EH (cell line): ENCODE measurements at regions not wholly inside any gene's neighbourhood (a gene's known extent, or its start where the extent isn't known, plus 50 kb on each side); places are given as distances from the start of the nearest gene placed in this dataset.

Source experiments
- DNase-seq: peaks from one replicate; pipeline ENCODE4 v3.0.0-alpha.2; 2015; ENCODE audit warnings: low read depth

DNA sequence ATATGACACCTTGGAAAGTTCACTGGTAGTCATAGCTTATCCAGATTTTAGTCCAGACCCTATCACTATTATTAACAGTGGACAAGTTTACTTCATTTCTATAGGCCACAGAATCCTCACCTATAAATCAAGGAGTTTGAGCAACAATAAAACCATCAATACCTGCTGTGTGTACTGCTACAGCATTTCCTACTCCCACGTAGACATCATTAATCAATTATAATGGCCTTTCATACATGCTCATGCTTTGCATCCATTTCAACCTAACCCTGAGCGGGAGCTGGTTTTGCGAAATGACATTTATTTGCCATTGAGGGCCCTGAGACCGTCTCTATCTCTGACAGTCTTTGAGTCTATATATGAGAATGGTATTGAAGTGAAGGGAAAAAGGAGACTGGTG lies 312.3 kb downstream of the FAT3 start:
- no peak for DNase-seq

DNA sequence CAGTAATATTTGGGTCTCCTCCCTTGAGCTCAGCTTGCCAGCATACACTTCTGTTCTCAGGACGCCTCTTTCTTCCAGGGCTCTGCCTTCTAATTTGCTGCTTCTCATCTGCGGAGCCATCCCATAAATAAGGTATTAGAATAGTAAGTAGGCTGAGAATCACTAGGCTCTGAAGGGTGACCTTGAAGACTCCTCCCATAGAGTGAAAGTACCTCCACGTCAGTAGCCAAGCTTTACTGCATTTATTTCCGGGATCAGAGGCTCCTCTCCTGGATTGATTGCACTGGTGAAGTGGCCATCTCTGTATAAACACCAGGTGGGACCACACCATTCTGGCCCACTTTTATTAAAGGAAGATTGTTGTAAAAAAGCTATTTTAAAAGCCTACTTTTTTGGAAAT lies 315.5 kb downstream of the FAT3 start:
- DNase-seq = no peak

DNA sequence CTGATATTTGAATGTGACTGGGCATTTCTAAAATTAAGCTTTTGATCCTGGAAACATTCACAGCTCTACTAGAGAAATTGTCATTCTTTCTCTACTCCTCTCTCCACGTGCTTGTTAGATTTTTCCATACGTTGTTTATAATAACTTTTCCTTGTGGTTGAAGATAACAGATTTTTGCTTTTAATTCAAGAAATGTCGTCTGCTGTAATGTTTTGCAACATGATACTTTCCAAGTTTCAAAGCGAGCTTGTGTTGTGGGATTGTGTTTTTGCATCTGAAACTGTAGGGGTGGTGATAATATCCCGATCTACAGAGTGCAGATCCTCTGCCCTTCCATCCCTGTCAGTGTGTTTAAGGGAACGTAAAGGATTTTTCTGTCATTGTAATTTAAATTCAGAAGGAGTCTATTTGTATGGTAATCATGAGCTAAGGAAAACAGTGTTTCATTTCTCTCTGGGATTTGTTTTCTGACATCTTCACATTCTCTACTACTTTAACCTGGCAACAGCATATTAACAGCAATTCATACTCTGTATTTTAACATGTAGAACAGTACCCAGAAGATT lies 321.4 kb downstream of the FAT3 start:
- no peak for DNase-seq

DNA sequence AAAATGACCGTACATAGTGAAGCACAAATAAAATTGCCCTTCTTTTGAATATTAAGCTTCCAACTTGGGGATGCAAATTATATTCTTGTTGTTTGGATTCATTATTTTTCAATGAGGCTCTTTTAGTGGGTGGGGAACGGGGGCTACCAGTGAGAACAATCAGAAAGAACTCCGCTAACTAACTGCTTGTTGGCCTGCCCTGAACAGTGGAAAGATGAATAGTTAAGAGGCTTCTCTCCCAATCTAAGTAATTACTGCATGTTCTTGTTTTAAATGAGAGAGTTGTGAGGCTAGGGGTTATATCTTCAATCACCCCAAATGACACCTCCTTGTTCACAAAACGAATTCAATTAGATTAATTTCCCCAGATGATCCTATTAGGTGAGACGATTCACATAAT lies 322.0 kb downstream of the FAT3 start:
- no peak for DNase-seq

DNA sequence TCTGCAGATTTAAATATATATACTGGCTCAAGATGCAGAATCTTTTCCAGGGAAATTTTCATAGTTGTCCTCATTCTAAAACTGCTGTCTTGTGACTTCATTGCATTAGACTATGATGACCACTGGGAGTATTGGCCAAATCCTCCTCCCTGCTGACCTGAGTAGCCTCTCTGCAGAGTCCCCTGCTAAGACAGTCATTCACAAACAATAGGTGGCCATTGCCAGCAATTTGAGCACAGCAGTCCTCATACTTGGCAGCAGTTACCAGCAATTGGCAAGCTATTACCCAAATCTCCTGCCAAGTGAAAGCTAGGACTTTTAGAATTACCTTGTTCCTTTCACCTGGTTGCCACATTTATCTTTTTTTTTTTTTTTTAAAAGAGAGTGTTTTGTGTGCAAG lies 325.8 kb downstream of the FAT3 start:
- no peak for DNase-seq

DNA sequence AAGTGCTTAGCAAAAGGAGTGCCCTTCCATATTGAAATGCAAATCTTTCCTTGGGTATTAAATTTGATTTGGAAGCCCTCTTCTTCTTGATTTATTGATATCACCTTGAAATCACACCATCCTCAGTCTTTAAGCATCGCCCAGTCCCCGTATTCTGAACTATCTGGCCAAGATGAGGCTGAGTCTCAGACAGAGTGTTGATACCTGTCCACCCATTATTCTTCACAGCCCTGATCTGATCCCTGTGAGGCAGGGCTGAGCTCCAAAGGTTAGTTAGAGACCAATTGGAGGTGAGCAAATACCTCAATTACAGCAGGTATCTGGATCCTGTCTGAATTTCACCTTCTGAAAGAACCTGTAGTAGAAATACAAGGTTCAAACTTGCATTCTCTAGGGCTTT lies 326.3 kb downstream of the FAT3 start:
- DNase-seq = no peak

DNA sequence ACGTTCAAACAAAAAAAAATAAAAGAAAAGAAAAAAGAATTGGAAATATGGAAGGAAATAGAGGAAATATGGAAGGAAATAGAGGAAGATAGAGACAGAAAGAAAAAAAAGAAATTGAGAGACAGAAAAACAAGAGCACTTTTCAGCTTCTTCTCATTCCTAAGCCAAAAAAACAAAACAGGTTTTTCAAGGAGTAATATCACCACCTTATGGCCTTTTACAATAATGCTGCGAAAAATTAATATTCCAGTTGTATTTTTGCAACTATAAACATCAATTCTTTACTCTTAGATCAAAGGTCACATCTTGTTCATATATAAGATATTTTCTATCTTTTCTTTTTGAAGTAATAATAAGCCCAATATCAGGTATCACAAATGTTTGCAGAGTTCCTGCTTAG lies 328.3 kb downstream of the FAT3 start:
- peak; percentile 26 for DNase-seq

DNA sequence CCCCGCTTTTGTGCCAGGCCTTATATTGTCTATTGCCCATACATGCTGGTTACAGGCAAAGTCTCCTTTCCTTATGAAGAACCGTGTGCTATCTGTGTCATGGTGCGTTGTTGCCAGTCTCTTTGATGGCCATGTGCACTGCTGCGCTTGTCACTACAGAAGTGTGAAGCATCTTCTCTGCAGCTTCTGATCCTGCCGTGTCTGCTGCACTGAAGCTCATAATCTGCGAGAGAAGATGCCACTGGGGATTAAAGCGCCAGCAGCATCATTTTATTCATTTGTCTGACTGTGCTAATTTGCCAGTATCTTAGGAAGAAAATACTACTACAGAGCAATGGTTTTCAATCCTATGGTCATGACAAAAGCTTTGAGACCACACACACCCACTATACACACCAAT lies 330.1 kb downstream of the FAT3 start:
- DNase-seq = no peak

DNA sequence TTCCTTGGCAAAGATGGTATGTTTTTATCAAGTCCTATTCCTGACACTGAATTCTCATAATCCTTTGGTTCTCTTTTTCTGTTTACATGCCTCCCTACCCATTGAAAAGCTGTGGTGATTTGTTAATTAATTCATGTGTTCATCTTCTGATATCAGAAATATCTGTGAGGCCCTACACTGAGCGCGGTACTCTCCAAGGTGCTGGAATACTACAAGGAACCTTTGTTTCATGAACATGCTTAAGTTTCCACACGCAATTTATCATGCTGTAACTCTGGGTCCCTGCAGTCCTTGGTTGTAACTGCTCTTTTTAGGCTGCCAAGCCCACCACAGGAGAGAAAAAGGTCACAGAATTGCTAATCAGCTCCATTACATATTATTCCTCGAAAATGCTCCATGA lies 331.8 kb downstream of the FAT3 start:
- peak; percentile 43 for DNase-seq

DNA sequence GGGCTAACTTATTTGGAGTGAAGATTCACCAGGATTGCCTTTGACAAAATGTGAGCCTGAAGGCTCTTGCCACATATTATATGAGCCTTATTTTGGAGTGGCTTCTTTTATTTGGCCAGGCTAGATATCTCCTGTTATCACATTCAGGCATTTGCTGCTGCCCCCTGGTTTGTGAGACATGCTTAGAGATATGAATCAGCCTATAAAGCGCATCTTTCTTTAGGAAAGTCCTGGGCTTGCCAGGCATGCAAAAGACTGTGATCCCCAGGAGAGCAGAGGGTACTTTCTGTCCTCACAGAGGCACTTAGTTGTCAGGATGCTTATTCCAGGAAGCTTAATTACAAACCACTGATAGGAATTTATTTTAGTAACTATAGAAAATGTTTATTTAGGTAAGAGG lies 333.3 kb downstream of the FAT3 start:
- peak; percentile 38 for DNase-seq

DNA sequence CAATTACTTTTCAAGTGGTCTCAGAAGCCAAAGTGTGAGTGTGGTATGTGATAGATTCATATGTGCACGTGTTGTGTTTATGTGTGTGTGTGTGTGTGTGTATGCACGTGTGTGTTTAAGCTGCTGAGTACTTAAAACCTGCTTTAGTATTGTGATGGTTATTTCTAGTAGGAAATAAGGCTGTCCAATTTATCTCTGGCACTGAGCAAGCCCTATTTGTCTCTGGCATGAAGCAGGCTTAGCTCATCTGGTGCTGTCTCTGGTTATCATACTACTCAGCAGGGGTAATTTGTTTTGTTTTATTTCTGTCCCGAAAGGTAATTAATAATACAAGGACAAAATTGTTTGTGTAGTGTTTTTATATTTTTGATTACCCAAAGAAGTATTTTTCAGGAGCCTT lies 333.7 kb downstream of the FAT3 start:
- DNase-seq = no peak

DNA sequence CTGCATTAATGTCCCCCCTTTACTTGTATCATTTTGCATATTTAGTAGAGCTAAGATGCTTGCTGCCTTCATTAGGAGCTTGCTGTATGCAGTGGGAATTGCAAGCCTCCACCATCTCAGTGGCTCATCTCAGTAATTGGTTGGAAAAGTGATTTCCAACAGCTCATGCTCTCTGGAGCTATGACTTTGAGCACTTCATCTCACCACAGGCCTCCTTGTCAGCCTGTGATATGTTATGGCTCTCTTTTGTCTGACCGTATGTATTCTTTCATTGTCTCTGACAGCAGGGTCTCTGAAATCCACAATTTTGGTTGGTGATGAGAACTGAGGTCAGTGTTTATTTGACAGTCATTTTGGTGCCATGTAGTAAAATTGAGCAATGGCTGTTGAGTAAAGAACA lies 345.1 kb downstream of the FAT3 start:
- DNase-seq = no peak

DNA sequence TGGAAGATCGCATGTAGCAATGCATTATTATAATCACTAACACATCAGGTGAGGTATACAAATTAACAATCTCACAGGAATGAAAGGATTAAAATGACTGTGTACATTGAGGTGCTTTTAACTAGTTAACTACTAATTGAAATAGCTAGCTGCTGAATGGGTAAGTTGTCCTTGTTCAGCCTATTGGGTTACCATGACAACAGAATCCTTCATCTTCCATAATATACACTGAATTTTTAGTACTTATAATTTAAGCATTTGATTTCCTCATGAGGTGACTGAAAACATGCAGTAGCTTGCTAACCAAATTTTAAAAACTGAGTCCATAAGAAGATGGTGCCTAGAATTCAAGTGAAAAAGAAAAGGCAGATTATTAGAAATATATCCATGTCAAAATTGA lies 347.9 kb downstream of the FAT3 start:
- DNase-seq = no peak

DNA sequence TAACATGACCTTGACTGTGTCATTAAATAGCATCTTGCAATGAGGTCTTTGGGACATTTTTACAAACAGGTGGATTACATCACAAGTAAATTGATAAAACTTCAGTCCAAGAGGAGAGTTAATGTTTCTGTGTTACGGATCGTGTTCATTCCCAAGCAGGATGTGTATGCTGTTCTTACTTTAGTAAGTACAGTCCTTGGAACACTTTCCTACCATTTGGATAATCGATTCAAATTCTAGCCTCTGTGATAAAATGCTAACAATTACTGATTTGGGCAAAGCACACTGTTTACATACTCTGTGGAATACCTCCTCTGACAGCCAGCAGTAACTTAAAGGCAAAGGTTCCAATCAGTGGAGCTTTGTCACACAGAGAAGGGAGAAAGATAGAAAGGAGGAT lies 351.7 kb downstream of the FAT3 start:
- DNase-seq = no peak

DNA sequence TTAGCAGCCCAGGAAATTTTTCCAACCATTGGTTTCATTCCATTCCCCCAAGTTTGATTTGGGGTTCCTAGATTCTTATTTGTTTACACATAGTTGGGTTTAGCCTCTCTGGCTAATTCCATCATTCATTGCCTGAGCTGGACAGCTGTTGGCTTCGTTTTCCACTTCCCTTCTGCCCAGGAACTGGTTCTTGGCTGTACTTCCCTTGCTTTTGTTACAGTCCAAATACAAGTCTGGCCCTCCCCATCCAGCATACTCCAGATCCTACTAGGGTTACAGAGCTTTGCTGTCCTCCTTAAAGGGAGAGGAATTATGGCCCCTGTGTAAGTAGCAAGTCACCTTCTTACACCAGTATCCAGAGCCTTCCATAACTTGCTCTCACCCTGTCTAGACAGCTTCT lies 356.3 kb downstream of the FAT3 start:
- DNase-seq = no peak

DNA sequence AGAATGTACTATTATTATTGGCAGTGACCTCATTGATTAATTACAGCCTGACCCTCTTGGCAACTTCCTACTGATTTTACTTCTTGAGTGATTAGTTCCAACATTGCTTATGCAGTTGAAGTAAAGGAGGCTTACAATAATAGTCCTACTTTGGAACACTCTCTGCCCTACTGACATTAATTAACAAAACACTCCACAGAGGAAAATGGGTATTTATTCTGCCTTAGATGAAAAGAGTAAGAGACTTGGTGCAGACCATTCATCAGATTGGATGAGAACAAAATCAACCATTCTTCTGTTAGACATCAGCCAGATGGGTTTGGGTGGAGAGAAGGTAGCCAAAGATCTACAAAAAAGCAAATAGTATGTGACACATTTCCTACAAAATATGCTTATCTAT lies 363.8 kb downstream of the FAT3 start:
- no peak for DNase-seq

DNA sequence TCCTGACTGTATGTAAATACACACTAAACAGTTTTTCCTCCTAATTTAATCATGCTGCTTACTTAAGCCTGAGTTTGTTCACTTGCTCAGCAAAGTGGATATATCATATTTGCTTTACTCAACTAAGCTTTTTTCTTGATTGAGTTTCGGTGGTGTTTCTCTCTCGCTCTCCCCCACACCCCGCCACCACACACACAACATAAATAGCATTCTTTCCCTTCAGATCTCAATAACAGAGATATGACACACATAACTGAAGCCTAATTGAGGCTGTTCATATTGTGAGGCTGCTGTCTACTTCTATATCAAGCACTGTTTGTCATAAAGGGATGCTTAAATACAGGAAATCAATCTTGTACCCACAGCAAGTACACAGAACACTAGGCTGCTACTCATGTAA lies 364.9 kb downstream of the FAT3 start:
- DNase-seq = no peak

DNA sequence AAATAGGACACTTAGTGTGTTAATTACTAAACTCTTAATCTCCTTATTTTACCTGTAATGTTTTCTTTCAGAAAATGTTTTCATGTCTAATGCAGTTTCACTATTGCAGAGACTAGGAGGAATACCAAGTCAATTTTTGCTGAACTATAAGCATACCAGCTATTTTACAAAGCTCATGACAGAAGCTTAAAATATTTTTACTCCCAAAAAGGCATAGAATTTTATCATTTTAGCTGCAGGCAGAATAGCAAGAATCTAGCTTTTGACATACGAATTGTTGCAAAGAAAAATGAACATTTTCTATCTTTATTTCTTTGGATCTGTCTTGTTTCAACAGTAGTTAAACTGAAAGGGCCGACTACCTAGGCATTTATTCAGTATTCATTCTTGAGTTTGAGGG lies 366.9 kb downstream of the FAT3 start:
- DNase-seq = no peak

DNA sequence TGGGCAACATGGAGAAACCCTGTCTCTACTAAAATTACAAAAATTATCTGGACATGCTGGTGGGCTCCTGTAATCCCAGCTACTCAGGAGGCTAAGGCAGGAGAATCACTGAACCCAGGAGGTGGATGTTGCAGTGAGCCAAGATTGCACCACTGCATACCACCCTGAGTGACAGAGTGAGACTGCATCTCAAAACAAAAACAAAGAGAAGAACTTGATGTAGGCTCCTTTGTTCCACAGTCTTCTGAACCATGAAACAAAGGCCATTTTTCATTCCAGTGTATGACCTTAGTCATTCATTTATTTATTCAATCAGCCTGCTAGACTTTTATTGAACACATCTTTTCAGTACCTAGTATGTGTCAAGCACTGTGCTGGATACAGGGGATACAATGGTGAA lies 369.6 kb downstream of the FAT3 start:
- no peak for DNase-seq

DNA sequence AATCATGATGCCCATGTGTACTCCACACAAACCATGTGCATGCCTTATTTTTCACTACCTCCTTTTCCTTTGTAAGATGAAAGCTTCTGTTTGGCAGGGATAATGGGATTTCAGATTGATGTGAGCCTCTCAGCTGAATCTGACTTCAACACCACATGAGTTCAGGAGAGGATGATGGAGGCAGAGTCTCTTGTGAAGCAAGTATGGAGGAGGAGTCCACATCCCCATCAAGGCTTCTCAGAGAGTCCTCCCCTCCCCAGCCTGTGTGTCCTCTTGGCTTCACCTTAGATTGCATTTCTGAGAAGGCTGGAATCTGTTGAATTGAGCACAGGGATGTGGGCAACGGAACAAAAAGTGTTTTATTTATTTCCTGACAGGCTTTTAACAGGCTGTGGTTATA lies 370.4 kb downstream of the FAT3 start:
- DNase-seq = no peak

DNA sequence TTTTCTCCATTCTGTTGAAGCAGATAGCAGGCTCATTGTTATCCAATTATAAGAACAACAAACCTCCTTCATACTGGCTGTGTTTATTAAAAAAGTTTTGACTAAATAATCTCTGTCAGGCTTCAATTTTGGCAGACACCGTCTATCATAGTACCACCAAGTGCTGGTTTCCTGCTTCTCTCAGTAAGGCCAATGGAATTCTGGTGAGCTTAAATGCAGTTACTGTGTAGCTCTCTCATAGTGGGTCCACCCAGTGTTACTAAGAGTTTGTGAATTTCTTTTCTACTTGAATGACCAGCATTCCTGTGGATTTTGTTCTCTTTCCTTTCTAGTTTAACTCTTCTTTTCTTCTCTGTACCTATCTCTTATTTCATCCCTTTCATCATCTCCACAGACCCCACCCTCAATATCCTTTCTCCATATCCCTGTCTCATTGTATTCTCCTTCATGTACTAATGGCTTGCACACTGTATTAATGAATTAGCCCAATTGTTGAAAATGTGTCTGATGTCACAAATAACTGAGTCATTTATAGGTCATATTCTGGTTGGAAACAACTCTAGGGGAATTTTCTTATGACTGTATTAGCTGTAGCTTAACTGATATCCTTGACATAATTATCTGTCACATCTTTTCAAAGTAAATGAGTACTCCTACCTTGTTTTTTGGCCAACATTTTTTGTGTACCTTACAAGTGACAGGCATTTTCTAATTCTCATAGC lies 372.1 kb downstream of the FAT3 start:
- DNase-seq = peak; percentile 24

DNA sequence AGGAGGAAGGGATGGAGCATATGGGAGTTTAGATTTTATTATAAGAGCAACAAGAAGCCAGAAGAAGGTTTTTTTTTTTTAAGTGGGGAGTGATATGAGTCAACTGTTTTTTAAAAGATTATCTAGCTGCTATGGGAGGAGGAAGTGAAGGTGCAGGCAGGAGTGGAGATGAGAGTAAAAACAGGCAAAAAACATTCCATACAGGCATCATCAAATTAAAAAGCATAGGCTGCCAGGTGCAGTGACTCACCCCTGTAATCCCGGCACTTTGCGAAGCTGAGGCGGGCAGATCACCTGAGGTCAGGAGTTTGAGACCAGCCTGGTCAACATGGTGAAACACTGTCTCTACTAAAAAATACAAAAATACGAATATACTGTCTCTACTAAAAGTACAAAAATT lies 368.4 kb upstream of the MTNR1B start:
- DNase-seq = no peak

DNA sequence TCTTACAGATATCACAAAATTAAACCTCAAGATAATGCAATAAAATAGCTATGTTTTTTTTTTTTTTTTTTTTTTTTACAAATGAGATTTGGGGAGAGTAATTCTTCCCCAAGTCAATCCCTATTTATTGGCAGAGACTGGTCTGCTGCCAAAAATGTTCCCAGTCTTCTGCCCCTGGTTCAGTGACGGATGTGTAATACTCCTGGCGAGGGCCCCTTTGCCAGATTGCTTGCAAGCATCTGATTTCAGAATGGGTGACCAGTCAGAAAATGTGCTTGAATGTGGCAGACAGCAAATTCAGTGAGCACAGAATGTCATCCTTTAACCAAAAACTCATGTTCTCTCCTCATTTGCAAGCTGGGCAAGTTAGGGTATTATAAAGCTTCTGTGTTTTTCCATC lies 363.8 kb upstream of the MTNR1B start:
- DNase-seq = no peak

DNA sequence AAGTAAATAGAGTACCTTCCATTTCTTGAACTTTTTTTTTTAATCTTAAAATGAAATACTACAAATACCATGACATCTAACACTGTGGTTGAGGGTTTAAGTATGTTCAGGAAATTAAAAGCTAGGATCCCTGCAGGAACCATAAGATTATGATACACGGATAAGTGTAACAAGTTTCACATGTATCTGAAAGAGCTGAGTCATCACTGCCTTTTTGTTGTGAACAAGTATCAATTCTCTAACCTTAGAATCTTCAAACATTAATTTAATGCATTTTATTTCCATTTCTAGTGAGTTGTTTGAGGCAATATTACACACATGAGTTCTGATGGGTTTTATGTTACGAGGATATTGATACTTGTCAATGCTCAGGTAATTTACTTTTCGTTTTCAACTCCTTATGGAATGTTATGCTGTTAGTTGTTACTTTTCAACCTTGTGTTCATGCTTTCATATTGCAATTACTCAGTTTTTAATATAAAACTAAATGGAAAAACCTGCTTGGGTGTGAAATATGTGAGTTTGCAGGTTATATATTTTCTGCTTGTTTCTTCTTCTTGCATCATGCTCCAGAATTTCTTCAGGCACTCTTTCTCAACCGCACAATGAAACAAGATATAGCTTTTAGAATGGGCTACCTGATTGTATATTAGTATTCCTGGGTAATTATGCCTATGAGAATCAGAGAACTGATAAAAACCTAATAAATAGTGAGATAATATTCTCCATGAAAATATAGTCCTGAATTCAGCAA lies 361.3 kb upstream of the MTNR1B start:
- no peak for DNase-seq
